HCT116 (cell line): ENCODE measurements at regions not wholly inside any gene's neighbourhood (a gene's known extent, or its start where the extent isn't known, plus 50 kb on each side); places are given as distances from the start of the nearest gene placed in this dataset.

Experiments
- CTCF ChIP-seq, 3 experiments: fragments of 200-600 bp in 1 of 3; sonication (generic) in 1 of 3; IDR thresholded peaks in 2 of 3; conservative IDR thresholded peaks in 1 of 3; 2 replicates each; pipeline ENCODE4 v1.5.1; 2012 to 2017; ENCODE audit warnings: low read depth in 2 of 3, low read length in 2 of 3, antibody characterized with exemption in 1 of 3, borderline replicate concordance in 1 of 3, control low read depth in 1 of 3, mild to moderate bottlenecking in 1 of 3, mixed read lengths in 1 of 3, mixed run types in 1 of 3, moderate library complexity in 1 of 3; ENCODE audit not compliant: insufficient read depth in 1 of 3
- EGR1 ChIP-seq: IDR thresholded peaks from 2 replicates; pipeline ENCODE4 v1.6.1; 2012; ENCODE audit warnings: low read depth
- EZH2 ChIP-seq: fragments of 200-600 bp; sonication (generic); IDR thresholded peaks from 2 replicates; pipeline ENCODE4 v1.6.1; 2017; ENCODE audit warnings: antibody characterized with exemption, mixed run types
- EZH2phosphoT487 ChIP-seq: fragments of 200-600 bp; IDR thresholded peaks from 2 replicates; pipeline ENCODE4 v1.6.1; 2018; ENCODE audit warnings: antibody characterized with exemption, borderline replicate concordance
- POLR2A ChIP-seq: IDR thresholded peaks from 2 replicates; pipeline ENCODE4 v1.7.0; 2011; ENCODE audit warnings: borderline replicate concordance; ENCODE audit not compliant: insufficient read depth, insufficient read length; ENCODE audit errors: extremely low read depth
- POLR2AphosphoS5 ChIP-seq: IDR thresholded peaks from 2 replicates; pipeline ENCODE4 v1.6.1; 2011; ENCODE audit warnings: mild to moderate bottlenecking, low read depth, low read length, moderate library complexity
- REST ChIP-seq: IDR thresholded peaks from 2 replicates; pipeline ENCODE4 v1.6.1; 2012; ENCODE audit warnings: low read depth
- SP1 ChIP-seq: IDR thresholded peaks from 2 replicates; pipeline ENCODE4 v1.6.1; 2012; ENCODE audit warnings: low read depth
- YY1 ChIP-seq: IDR thresholded peaks from 2 replicates; pipeline ENCODE4 v1.6.1; 2011; ENCODE audit warnings: low read length, low read depth, moderate library complexity, mild to moderate bottlenecking; ENCODE audit not compliant: insufficient replicate concordance; ENCODE audit errors: extremely low read depth
- ZBTB33 ChIP-seq: IDR thresholded peaks from 2 replicates; pipeline ENCODE4 v1.6.1; 2011; ENCODE audit warnings: mild to moderate bottlenecking, low read length, moderate library complexity; ENCODE audit not compliant: insufficient replicate concordance; ENCODE audit errors: extremely low read depth
- ZFX ChIP-seq: fragments of 450-650 bp; IDR thresholded peaks from 2 replicates; pipeline ENCODE4 v1.6.1; 2017

- TF ChIP-seq CTCF (IDR thresholded peaks at IDR 0.05 in 2 of 3, conservative IDR thresholded peaks at IDR 0.05 in 1 of 3; ENCODE audit: borderline replicate concordance in 1 of 3, insufficient read depth in 1 of 3, low read depth in 2 of 3, low read length in 2 of 3) (no peak), ZBTB33 (no peak), POLR2AphosphoS5 (no peak), POLR2A (no peak), SP1 (no peak), EZH2phosphoT487 (no peak), EZH2 (no peak), EGR1 (no peak), ZFX (no peak), YY1 (no peak), REST (no peak)
These were observed 291.2 kb upstream of the C2CD4B start for GRCh38 chr15:62456011-62456920.
